ENCODE measurements at regions not wholly inside any gene's neighbourhood (a gene's known extent, or its start where the extent isn't known, plus 50 kb on each side); places are given as distances from the start of the nearest gene placed in this dataset.

GRCh38 chr13:74064805-74065312 is 69.3 kb downstream of the KLF12 start (continued):
- TF ChIP-seq ATF3 (CRISPR knock-in tag; conservative IDR thresholded peaks at IDR 0.05) (no peak), E2F1 (CRISPR knock-in tag; IDR thresholded peaks at IDR 0.05) (no peak), EMX1 (CRISPR knock-in tag; IDR thresholded peaks at IDR 0.05) (no peak), PRRX2 (CRISPR knock-in tag; IDR thresholded peaks at IDR 0.05) (no peak), ETV6 (CRISPR knock-in tag; IDR thresholded peaks at IDR 0.05) (no peak), USF1 (CRISPR knock-in tag; IDR thresholded peaks at IDR 0.05) (no peak), IRF2 (CRISPR knock-in tag; IDR thresholded peaks at IDR 0.05; ENCODE audit: borderline replicate concordance, low read depth) (no peak), TCF7 (CRISPR knock-in tag; IDR thresholded peaks at IDR 0.05; ENCODE audit: low read depth) (no peak), CDX4 (CRISPR knock-in tag; IDR thresholded peaks at IDR 0.05; ENCODE audit: borderline replicate concordance) (no peak), SP1 (CRISPR knock-in tag; conservative IDR thresholded peaks at IDR 0.05) (no peak), ZSCAN18 (CRISPR knock-in tag; IDR thresholded peaks at IDR 0.05) (no peak)

- H3K36me3 Mint-ChIP-seq, result peaks cover 2% of the 10 kb centered on the region; the same call in 1 of the 2 replicates
- ChIA-PET CTCF (interaction anchor here (1.3 kb wide), 1 partner anchor 22 kb away, joined by 6 read pairs; no protein-coding TSS in a partner anchor), POLR2A (no interaction called here)
- DNase-seq (ENCODE audit: low spot score) (no peak), ATAC-seq (no peak)
- H3K27ac Mint-ChIP-seq, result no peak overlapping the region
- no peaks in the 10 kb centered on the region for H3K27me3 Mint-ChIP-seq (ENCODE audit: low read depth)
- no peak for TF ChIP-seq SMAD3 (CRISPR knock-in tag; IDR thresholded peaks at IDR 0.05; ENCODE audit: borderline replicate concordance)
- no peaks in the 10 kb centered on the region for H3K4me1 Mint-ChIP-seq
- H3K9me3 Mint-ChIP-seq, result peaks cover 13% of the 10 kb centered on the region
- H3K4me3 Mint-ChIP-seq, result no peak overlapping the region
Measured at GRCh38 chr13:74063533-74064100, 70.6 kb downstream of the KLF12 start.

GRCh38 chr13:74062933-74063332 is 71.3 kb downstream of the KLF12 start:
- Mint-ChIP-seq H3K27ac (no peak overlapping the region), H3K4me3 (no peak overlapping the region), H3K9me3 (peaks cover 13% of the 10 kb centered on the region), H3K4me1 (no peaks in the 10 kb centered on the region), H3K36me3 (peaks cover 2% of the 10 kb centered on the region; the same call in 1 of the 2 replicates), H3K27me3 (ENCODE audit: low read depth) (no peaks in the 10 kb centered on the region)
- ChIA-PET CTCF (interaction anchor here (1.3 kb wide), 1 partner anchor 22 kb away, joined by 6 read pairs; no protein-coding TSS in a partner anchor), POLR2A (no interaction called here)
- no peak for DNase-seq (ENCODE audit: low spot score)
- no peak for ATAC-seq
- TF ChIP-seq NFATC4 (CRISPR knock-in tag; IDR thresholded peaks at IDR 0.05) (no peak), NFYB (CRISPR knock-in tag; conservative IDR thresholded peaks at IDR 0.05; ENCODE audit: low read depth) (no peak), AFF4 (CRISPR knock-in tag; IDR thresholded peaks at IDR 0.05; ENCODE audit: borderline replicate concordance) (no peak), IRF2 (CRISPR knock-in tag; IDR thresholded peaks at IDR 0.05; ENCODE audit: borderline replicate concordance, low read depth) (no peak), ZNF219 (CRISPR knock-in tag; IDR thresholded peaks at IDR 0.05; ENCODE audit: borderline replicate concordance) (no peak), ZBTB21 (CRISPR knock-in tag; IDR thresholded peaks at IDR 0.05; ENCODE audit: borderline replicate concordance) (no peak)

All from WTC11 (cell line).